ENCODE measurements at regions not wholly inside any gene's neighbourhood (a gene's known extent, or its start where the extent isn't known, plus 50 kb on each side); places are given as distances from the start of the nearest gene placed in this dataset.

DNA sequence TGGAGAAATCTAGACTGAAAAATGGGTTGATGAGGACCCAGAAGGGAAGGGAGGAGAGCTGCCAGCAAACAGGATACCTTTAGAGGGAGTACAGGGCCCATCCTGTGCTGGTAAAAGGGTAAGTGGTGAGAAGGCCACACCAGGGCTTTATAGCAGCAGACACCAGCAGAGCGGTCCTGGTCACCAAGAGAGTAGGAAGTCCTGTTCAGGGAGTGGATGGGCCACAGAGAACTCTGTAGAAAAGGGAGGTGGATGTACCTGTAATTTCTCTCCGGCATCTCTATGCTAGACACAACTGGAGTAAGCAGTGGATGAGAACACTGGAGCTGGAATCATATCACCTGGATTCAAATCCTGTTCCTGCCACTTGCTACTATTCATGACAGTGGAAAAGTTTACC, 867.2 kb downstream of the CCSER2 start:
- no peak overlapping the region for H4K91ac ChIP-seq (ENCODE audit: insufficient read length, low read depth, low read length)
- H2BK5ac ChIP-seq (ENCODE audit: insufficient read length, low read length): no peak overlapping the region
- no peaks in the 10 kb centered on the region for H3K27me3 ChIP-seq (ENCODE audit: insufficient read depth, low read length)
- no peak overlapping the region for H2BK15ac ChIP-seq (ENCODE audit: low read depth, low read length)
- no peak overlapping the region for H3K14ac ChIP-seq (ENCODE audit: insufficient read depth, low read length)
- no peak overlapping the region for H4K8ac ChIP-seq (replicated peaks; ENCODE audit: insufficient read length, low read depth, low read length)
- H4K20me1 ChIP-seq (ENCODE audit: control insufficient read depth, insufficient read depth, insufficient read length): no peaks in the 10 kb centered on the region
- no peaks in the 10 kb centered on the region; a peak in 1 of 7 replicates for H3K36me3 Mint-ChIP-seq (ENCODE audit: insufficient read depth in 1 of 3, low read depth in 3 of 3)
- H3K4ac ChIP-seq (ENCODE audit: low read depth, low read length): no peak overlapping the region
- H3K23me2 ChIP-seq (ENCODE audit: insufficient read length, low read depth, low read length, poor library complexity, severe bottlenecking): no peaks in the 10 kb centered on the region
- no peak overlapping the region for H3K18ac ChIP-seq (ENCODE audit: insufficient read length, low read depth, low read length)
- H3K4me3 Mint-ChIP-seq: no peak overlapping the region
- H3K9ac ChIP-seq (ENCODE audit: extremely low read depth, insufficient read length, low read length): no peak overlapping the region
- no peak overlapping the region for H2AK5ac ChIP-seq (ENCODE audit: insufficient read length, low read length)
- no peak overlapping the region for H3T11ph ChIP-seq (ENCODE audit: low read length)
- no peaks in the 10 kb centered on the region for H3K27me3 Mint-ChIP-seq (ENCODE audit: low read depth)
- DNase-seq: no peak
- H2AFZ ChIP-seq (ENCODE audit: low read length): no peak overlapping the region
- H2BK20ac ChIP-seq (ENCODE audit: low read depth, low read length, poor library complexity, severe bottlenecking): no peak overlapping the region
- H3K4me1 ChIP-seq (ENCODE audit: insufficient read depth, low read length): no peaks in the 10 kb centered on the region
- H3K9me3 Mint-ChIP-seq: no peaks in the 10 kb centered on the region; a peak in 1 of 5 replicates
- no peak overlapping the region for H3K56ac ChIP-seq (ENCODE audit: insufficient read length, low read depth, low read length)
- H4K5ac ChIP-seq (ENCODE audit: insufficient read length, low read depth, low read length): no peak overlapping the region
- H3K27ac ChIP-seq (ENCODE audit: insufficient read length, low read depth, low read length): no peak overlapping the region
- no peak overlapping the region for H3K4me2 ChIP-seq (ENCODE audit: insufficient read depth, insufficient read length, low read length)
- no peak overlapping the region for H3K23ac ChIP-seq (ENCODE audit: insufficient read length, low read depth, low read length)
- H3K79me1 ChIP-seq (ENCODE audit: insufficient read depth, low read depth, low read length, poor library complexity, severe bottlenecking): no peaks in the 10 kb centered on the region
- no peaks in the 10 kb centered on the region for H3K9me3 ChIP-seq (ENCODE audit: control insufficient read depth, low read depth, low read length)
- TF ChIP-seq, protein P1, sequence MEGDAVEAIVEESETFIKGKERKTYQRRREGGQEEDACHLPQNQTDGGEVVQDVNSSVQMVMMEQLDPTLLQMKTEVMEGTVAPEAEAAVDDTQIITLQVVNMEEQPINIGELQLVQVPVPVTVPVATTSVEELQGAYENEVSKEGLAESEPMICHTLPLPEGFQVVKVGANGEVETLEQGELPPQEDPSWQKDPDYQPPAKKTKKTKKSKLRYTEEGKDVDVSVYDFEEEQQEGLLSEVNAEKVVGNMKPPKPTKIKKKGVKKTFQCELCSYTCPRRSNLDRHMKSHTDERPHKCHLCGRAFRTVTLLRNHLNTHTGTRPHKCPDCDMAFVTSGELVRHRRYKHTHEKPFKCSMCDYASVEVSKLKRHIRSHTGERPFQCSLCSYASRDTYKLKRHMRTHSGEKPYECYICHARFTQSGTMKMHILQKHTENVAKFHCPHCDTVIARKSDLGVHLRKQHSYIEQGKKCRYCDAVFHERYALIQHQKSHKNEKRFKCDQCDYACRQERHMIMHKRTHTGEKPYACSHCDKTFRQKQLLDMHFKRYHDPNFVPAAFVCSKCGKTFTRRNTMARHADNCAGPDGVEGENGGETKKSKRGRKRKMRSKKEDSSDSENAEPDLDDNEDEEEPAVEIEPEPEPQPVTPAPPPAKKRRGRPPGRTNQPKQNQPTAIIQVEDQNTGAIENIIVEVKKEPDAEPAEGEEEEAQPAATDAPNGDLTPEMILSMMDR (conservative IDR thresholded peaks at IDR 0.05): no peak
- WGBS (ENCODE audit: extremely low coverage, insufficient read length, low lambda C conversion rate): no CpG with 5 or more reads among the region's 2 CpGs
- no peaks in the 10 kb centered on the region for H3K79me2 ChIP-seq (ENCODE audit: insufficient read depth, low read length)
- no peak overlapping the region for H2BK12ac ChIP-seq (ENCODE audit: insufficient read length, low read depth, low read length)
- no peak overlapping the region for H3K27ac Mint-ChIP-seq
- H3K4me1 Mint-ChIP-seq: no peaks in the 10 kb centered on the region
- no peak overlapping the region for H2BK120ac ChIP-seq (ENCODE audit: low read depth, low read length, poor library complexity, severe bottlenecking)

Data from H9 (cell line).